Keratinocyte (primary cell): ENCODE measurements at regions not wholly inside any gene's neighbourhood (a gene's known extent, or its start where the extent isn't known, plus 50 kb on each side); places are given as distances from the start of the nearest gene placed in this dataset.

ENCODE experiments used
- DNase-seq: peaks from one replicate; pipeline ENCODE4 v3.0.0-alpha.2; 2011; ENCODE audit warnings: low read depth, missing footprints, low spot score
- FAIRE-seq: peaks from 2 replicates; lab custom pipeline; 2011; peaks lifted over from hg19 to GRCh38; lab: Jason Lieb, UNC
- H2AFZ ChIP-seq: 2 replicates; pipeline ENCODE4 v1.6.0; 2012; ENCODE audit warnings: low read length, control low read depth, inconsistent platforms; ENCODE audit not compliant: control insufficient read depth
- H3K27ac ChIP-seq: 2 replicates; pipeline ENCODE4 v1.5.1; 2011; ENCODE audit warnings: low read length; ENCODE audit not compliant: control insufficient read depth, insufficient read depth
- H3K27me3 ChIP-seq: 3 replicates; pipeline ENCODE4 v1.6.0; 2011; ENCODE audit warnings: low read length; ENCODE audit not compliant: control insufficient read depth, insufficient read depth; ENCODE audit errors: extremely low read depth
- H3K36me3 ChIP-seq, 2 experiments: 2 replicates in 1 of 2; 3 replicates in 1 of 2; pipeline ENCODE4 v1.5.1; 2011; ENCODE audit warnings: low read length in 2 of 2, mild to moderate bottlenecking in 1 of 2; ENCODE audit not compliant: control insufficient read depth in 2 of 2, insufficient read depth in 2 of 2; ENCODE audit errors: extremely low read depth in 1 of 2
- H3K4me1 ChIP-seq: 3 replicates; pipeline ENCODE4 v1.5.1; 2011; ENCODE audit warnings: low read length; ENCODE audit not compliant: control insufficient read depth, insufficient read depth; ENCODE audit errors: extremely low read depth
- H3K4me2 ChIP-seq: 3 replicates; pipeline ENCODE4 v1.6.0; 2011; ENCODE audit warnings: low read depth, low read length; ENCODE audit not compliant: control insufficient read depth, insufficient read depth; ENCODE audit errors: extremely low read depth
- H3K4me3 ChIP-seq, 3 experiments: fragments of 200-600 bp in 1 of 3; sonication (generic) in 1 of 3; 2 replicates in 2 of 3; 3 replicates in 1 of 3; pipeline ENCODE4 v1.5.1; 2011 to 2016; ENCODE audit warnings: low read length in 3 of 3, mild to moderate bottlenecking in 3 of 3, control low read depth in 2 of 3, inconsistent platforms in 1 of 3, low read depth in 1 of 3, mixed read lengths in 1 of 3, mixed run types in 1 of 3, moderate library complexity in 1 of 3; ENCODE audit not compliant: control insufficient read depth in 2 of 3, insufficient read depth in 2 of 3; ENCODE audit errors: extremely low read depth in 1 of 3
- H3K79me2 ChIP-seq: 2 replicates; pipeline ENCODE4 v1.6.0; 2012; ENCODE audit warnings: low read length; ENCODE audit not compliant: control insufficient read depth, insufficient read depth
- H3K9ac ChIP-seq: 3 replicates; pipeline ENCODE4 v1.6.0; 2011; ENCODE audit warnings: low read length; ENCODE audit not compliant: control insufficient read depth, insufficient read depth; ENCODE audit errors: extremely low read depth
- H3K9me1 ChIP-seq: 3 replicates; pipeline ENCODE4 v1.6.0; 2011; ENCODE audit warnings: low read length; ENCODE audit not compliant: control insufficient read depth, insufficient read depth; ENCODE audit errors: extremely low read depth
- H3K9me3 ChIP-seq: 2 replicates; pipeline ENCODE4 v1.5.1; 2012; ENCODE audit warnings: low read depth, low read length; ENCODE audit not compliant: control insufficient read depth
- H4K20me1 ChIP-seq: 3 replicates; pipeline ENCODE4 v1.6.0; 2011; ENCODE audit warnings: low read length; ENCODE audit not compliant: control insufficient read depth, insufficient read depth; ENCODE audit errors: extremely low read depth
- CTCF ChIP-seq, 3 experiments: IDR thresholded peaks in 1 of 3; conservative IDR thresholded peaks in 1 of 3; optimal IDR thresholded peaks in 1 of 3; 2 replicates in 2 of 3; 3 replicates in 1 of 3; pipeline versions ENCODE3 to v1.5.1; 2011; ENCODE audit warnings: low read length in 3 of 3, mild to moderate bottlenecking in 3 of 3, moderate library complexity in 2 of 3, control low read depth in 1 of 3, inconsistent platforms in 1 of 3; ENCODE audit not compliant: insufficient read depth in 2 of 3; ENCODE audit errors: extremely low read depth in 1 of 3
- EZH2 ChIP-seq: IDR thresholded peaks from one replicate; pipeline ENCODE4 v1.6.1; 2012; ENCODE audit warnings: inconsistent platforms, mild to moderate bottlenecking, low read length, moderate library complexity
- dilution Hi-C: fragments of 300-500 bp; cut with MboI; formaldehyde crosslinking; loops from one replicate; pipeline ENCODE4 v1.7.0; 2020; ENCODE audit warnings: low sequenced_read_pairs; ENCODE audit not compliant: extremely low pct_ligation_motif_present

GRCh38 chr4:152062936-152063620, 302.3 kb upstream of the GATB start:
- no peak for FAIRE-seq
- Histone ChIP-seq H3K36me3 (no peaks in the 10 kb centered on the region), H3K9me1 (no peaks in the 10 kb centered on the region), H3K27ac (no peak overlapping the region), H3K4me3 (no peak overlapping the region), H3K79me2 (no peaks in the 10 kb centered on the region), H3K9ac (no peak overlapping the region), H4K20me1 (no peaks in the 10 kb centered on the region), H3K9me3 (no peaks in the 10 kb centered on the region), H3K27me3 (no peaks in the 10 kb centered on the region), H2AFZ (no peak overlapping the region), H3K4me1 (peaks cover 14% of the 10 kb centered on the region), H3K4me2 (peak overlapping the region; percentile 35)
- dilution Hi-C loops, result no loop called here
- TF ChIP-seq CTCF (optimal IDR thresholded peaks at IDR 0.05 in 1 of 3, IDR thresholded peaks at IDR 0.05 in 1 of 3, conservative IDR thresholded peaks at IDR 0.05 in 1 of 3; ENCODE audit: extremely low read depth in 1 of 3, insufficient read depth in 2 of 3, low read length in 3 of 3), result no peak
- no peak for TF ChIP-seq EZH2
- no peak for DNase-seq

GRCh38 chr4:152054731-152055130, 293.9 kb upstream of the GATB start:
- no peak for FAIRE-seq

More at GRCh38 chr4:152054731-152055130, 293.9 kb upstream of the GATB start:
- Histone ChIP-seq H3K4me1 (no peaks in the 10 kb centered on the region), H3K79me2 (no peaks in the 10 kb centered on the region), H3K36me3 (no peaks in the 10 kb centered on the region), H3K27ac (no peak overlapping the region), H2AFZ (no peak overlapping the region), H3K4me3 (no peak overlapping the region), H3K27me3 (no peaks in the 10 kb centered on the region), H4K20me1 (no peaks in the 10 kb centered on the region), H3K9me3 (no peaks in the 10 kb centered on the region), H3K9me1 (no peaks in the 10 kb centered on the region), H3K9ac (no peak overlapping the region), H3K4me2 (no peak overlapping the region)
- dilution Hi-C loops, result no loop called here
- no peak for DNase-seq
- TF ChIP-seq CTCF (optimal IDR thresholded peaks at IDR 0.05 in 1 of 3, IDR thresholded peaks at IDR 0.05 in 1 of 3, conservative IDR thresholded peaks at IDR 0.05 in 1 of 3; ENCODE audit: extremely low read depth in 1 of 3, insufficient read depth in 2 of 3, low read length in 3 of 3) (no peak), EZH2 (no peak)
